ENCODE measurements at regions not wholly inside any gene's neighbourhood (a gene's known extent, or its start where the extent isn't known, plus 50 kb on each side); places are given as distances from the start of the nearest gene placed in this dataset.
"Not testable (repeated sequence)": the region's sequence is repeated elsewhere in the genome, so short reads cannot be mapped to it uniquely, and the experiment has no call there.

GRCh38 chr2:48043746-48044145 is 137.4 kb upstream of the FBXO11 start:
- DNase-seq (ENCODE audit: low spot score) = no peak

- DNase-seq (ENCODE audit: low spot score) = no peak
Observed at GRCh38 chr2:48045613-48046012, 139.3 kb upstream of the FBXO11 start.

- DNase-seq (ENCODE audit: low spot score) = no peak
Observed at GRCh38 chr2:48048476-48049171, 142.3 kb upstream of the FBXO11 start.

- no peak for DNase-seq (ENCODE audit: low spot score)
Observed at GRCh38 chr2:48049371-48049770, 143.1 kb upstream of the FBXO11 start.

- DNase-seq (ENCODE audit: low spot score) = no peak
Observed at GRCh38 chr2:48050711-48051110, 144.4 kb upstream of the FBXO11 start.

- DNase-seq (ENCODE audit: low spot score) = no peak
Observed at GRCh38 chr2:48059975-48060374, 153.7 kb upstream of the FBXO11 start.

GRCh38 chr2:48061656-48062055 is 155.4 kb upstream of the FBXO11 start:
- not testable (repeated sequence) for DNase-seq (ENCODE audit: low spot score)

- no peak for DNase-seq (ENCODE audit: low spot score)
Observed at GRCh38 chr2:48065096-48065495, 158.8 kb upstream of the FBXO11 start.

GRCh38 chr2:48066000-48066399 is 159.7 kb upstream of the FBXO11 start:
- no peak for DNase-seq (ENCODE audit: low spot score)

- DNase-seq (ENCODE audit: low spot score) = no peak
Observed at GRCh38 chr2:48069769-48070168, 163.5 kb upstream of the FBXO11 start.

- no peak for DNase-seq (ENCODE audit: low spot score)
Observed at GRCh38 chr2:48070415-48070814, 164.1 kb upstream of the FBXO11 start.

- DNase-seq (ENCODE audit: low spot score) = no peak
Observed at GRCh38 chr2:48072583-48072982, 166.3 kb upstream of the FBXO11 start.

GRCh38 chr2:48075631-48076030 is 169.3 kb upstream of the FBXO11 start:
- no peak for DNase-seq (ENCODE audit: low spot score)

- no peak for DNase-seq (ENCODE audit: low spot score)
Observed at GRCh38 chr2:48080534-48081316, 174.4 kb upstream of the FBXO11 start.

- no peak for DNase-seq (ENCODE audit: low spot score)
Observed at GRCh38 chr2:48081317-48081628, 175.0 kb upstream of the FBXO11 start.

GRCh38 chr2:48085888-48086287 is 179.6 kb upstream of the FBXO11 start:
- DNase-seq (ENCODE audit: low spot score) = no peak

- DNase-seq (ENCODE audit: low spot score) = no peak
Observed at GRCh38 chr2:48088994-48089393, 182.7 kb upstream of the FBXO11 start.

GRCh38 chr2:48089644-48090043 is 183.3 kb upstream of the FBXO11 start:
- DNase-seq (ENCODE audit: low spot score) = no peak

- DNase-seq (ENCODE audit: low spot score) = peak; percentile 66
Observed at GRCh38 chr2:48092846-48093803, 186.8 kb upstream of the FBXO11 start.

GRCh38 chr2:48096765-48097164 is 190.5 kb upstream of the FBXO11 start:
- DNase-seq (ENCODE audit: low spot score) = not testable (repeated sequence)

- no peak for DNase-seq (ENCODE audit: low spot score)
Observed at GRCh38 chr2:48098539-48098938, 192.2 kb upstream of the FBXO11 start.

GRCh38 chr2:48104418-48104817 is 198.1 kb upstream of the FBXO11 start:
- DNase-seq (ENCODE audit: low spot score) = no peak

GRCh38 chr2:48105848-48106247 is 199.6 kb upstream of the FBXO11 start:
- DNase-seq (ENCODE audit: low spot score) = no peak
